ENCODE measurements at regions not wholly inside any gene's neighbourhood (a gene's known extent, or its start where the extent isn't known, plus 50 kb on each side); places are given as distances from the start of the nearest gene placed in this dataset.

GRCh38 chr3:159210336-159210735 is 408.5 kb downstream of the MFSD1 start:
- no peak for TF ChIP-seq CTCF (conservative IDR thresholded peaks at IDR 0.05; ENCODE audit: low read depth in 2 of 2)
- no peak for TF ChIP-seq EZH2phosphoT487 (IDR thresholded peaks at IDR 0.05; ENCODE audit: unreplicated experiment)
- TF ChIP-seq NANOG (IDR thresholded peaks at IDR 0.05; ENCODE audit: borderline replicate concordance) = no peak
- TF ChIP-seq POLR2AphosphoS5 (IDR thresholded peaks at IDR 0.05; ENCODE audit: low read depth) = no peak
- TF ChIP-seq REST (IDR thresholded peaks at IDR 0.05; ENCODE audit: unreplicated experiment) = no peak
- no peak for TF ChIP-seq EZH2 (IDR thresholded peaks at IDR 0.05; ENCODE audit: low read depth, unreplicated experiment)
- no peak for TF ChIP-seq JUNB (IDR thresholded peaks at IDR 0.05; ENCODE audit: unreplicated experiment)
- no peak for TF ChIP-seq ZNF462 (CRISPR knock-in tag; IDR thresholded peaks at IDR 0.05)
- TF ChIP-seq ZNF331 (CRISPR knock-in tag; IDR thresholded peaks at IDR 0.05; ENCODE audit: low read depth) = no peak
- no peak for TF ChIP-seq ZNF114 (CRISPR knock-in tag; IDR thresholded peaks at IDR 0.05)
- no peak for TF ChIP-seq ETS1 (IDR thresholded peaks at IDR 0.05)
- TF ChIP-seq CREB1 (CRISPR knock-in tag; IDR thresholded peaks at IDR 0.05; ENCODE audit: low read depth) = no peak
